Activated CD4-positive, alpha-beta memory T cell treated with anti-CD3 and anti-CD28 coated beads for 36 hours (primary cell): ENCODE measurements at regions not wholly inside any gene's neighbourhood (a gene's known extent, or its start where the extent isn't known, plus 50 kb on each side); places are given as distances from the start of the nearest gene placed in this dataset.

Experiments used
- CTCF ChIA-PET: fragments of 350-600 bp; sonication (Branson Sonifier 250); formaldehyde crosslinking; loops from one replicate; lab custom pipeline; 2021; ENCODE audit warnings: antibody characterized with exemption, inconsistent platforms; lab: Charles Lee
- POLR2A ChIA-PET: fragments of 350-600 bp; sonication (Branson Sonifier 250); formaldehyde crosslinking; loops from one replicate; lab custom pipeline; 2021; ENCODE audit warnings: antibody characterized with exemption; lab: Charles Lee
- DNase-seq: peaks from one replicate; pipeline ENCODE4 v3.0.0-alpha.2; 2020
- H3K27ac Mint-ChIP-seq: one replicate; pipeline ENCODE4 v1.8.0; 2021; ENCODE audit warnings: mixed read lengths
- H3K27me3 Mint-ChIP-seq: one replicate; pipeline ENCODE4 v1.8.0; 2021; ENCODE audit warnings: mixed read lengths
- H3K36me3 Mint-ChIP-seq: one replicate; pipeline ENCODE4 v1.8.0; 2021; ENCODE audit warnings: mixed read lengths
- H3K4me1 Mint-ChIP-seq: one replicate; pipeline ENCODE4 v1.8.0; 2021; ENCODE audit warnings: low read depth, mixed read lengths
- H3K4me3 Mint-ChIP-seq: one replicate; pipeline ENCODE4 v1.8.0; 2021; ENCODE audit warnings: mild to moderate bottlenecking, mixed read lengths
- H3K9me3 Mint-ChIP-seq: one replicate; pipeline ENCODE4 v1.8.0; 2021; ENCODE audit warnings: mixed read lengths
- intact Hi-C: fragments of 100-400 bp; cut with micrococcal nuclease; formaldehyde crosslinking; loops from one replicate; pipeline ENCODE4 v1.15.1; 2023

DNA sequence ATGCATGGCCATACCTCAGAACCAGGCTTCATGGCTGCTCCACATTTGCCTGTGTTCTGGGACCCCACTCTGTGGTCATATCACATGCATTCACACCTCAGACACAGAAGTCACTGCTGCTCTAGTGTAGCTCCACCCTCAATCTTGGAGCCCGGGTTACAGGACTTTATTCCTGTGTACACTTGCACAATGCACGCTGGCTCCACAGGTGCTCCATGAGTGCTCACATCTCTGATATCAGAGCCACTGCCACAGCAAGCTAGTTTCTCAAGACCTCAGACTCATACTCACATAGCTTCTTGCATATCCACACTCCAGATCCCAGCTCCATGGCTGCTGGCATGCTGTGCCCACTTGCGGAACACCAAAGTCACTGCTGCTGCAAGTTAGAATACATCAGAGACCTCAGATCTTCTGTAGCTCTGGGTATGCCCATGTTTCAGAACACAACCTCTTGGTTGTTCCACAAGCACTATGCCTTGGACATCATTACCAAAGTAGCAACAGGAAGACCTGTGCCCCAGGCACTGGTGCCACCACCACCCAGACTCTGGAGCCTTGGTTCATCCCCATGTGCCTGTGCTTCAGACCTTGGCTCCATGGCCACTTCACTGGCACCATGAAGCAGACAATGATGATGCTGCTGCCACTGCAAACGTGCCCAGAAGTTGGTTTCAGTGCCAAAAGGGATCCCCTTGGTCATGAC lies 269.5 kb upstream of the PCDH20 start:
- H3K4me1 Mint-ChIP-seq = no peaks in the 10 kb centered on the region
- DNase-seq = no peak
- ChIA-PET CTCF (no interaction called here), POLR2A (no interaction called here)
- no peaks in the 10 kb centered on the region for H3K27me3 Mint-ChIP-seq
- H3K9me3 Mint-ChIP-seq = peaks cover 18% of the 10 kb centered on the region
- no peak overlapping the region for H3K27ac Mint-ChIP-seq
- H3K36me3 Mint-ChIP-seq = no peaks in the 10 kb centered on the region
- no peak overlapping the region for H3K4me3 Mint-ChIP-seq
- intact Hi-C loops = no loop called here

DNA sequence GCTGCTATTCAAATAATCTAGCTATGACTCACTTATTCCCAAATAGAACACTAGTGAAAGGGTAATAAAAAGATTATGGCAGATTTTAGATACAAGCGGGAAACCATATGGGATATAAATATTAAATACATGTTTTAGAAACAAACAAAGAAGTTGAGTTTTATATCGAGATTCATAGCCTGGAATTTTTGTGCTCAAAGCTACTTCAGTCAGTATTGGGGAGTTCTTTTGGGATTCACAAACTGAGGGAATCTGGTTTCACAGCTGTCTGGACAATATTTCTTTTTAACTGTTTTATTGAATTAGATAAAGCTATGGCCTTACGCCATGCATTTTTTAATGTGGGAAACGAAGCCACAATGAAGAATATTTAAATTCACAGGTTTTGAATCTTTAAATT lies 257.1 kb upstream of the PCDH20 start:
- intact Hi-C loops = no loop called here
- Mint-ChIP-seq H3K4me1 (no peaks in the 10 kb centered on the region), H3K9me3 (no peaks in the 10 kb centered on the region), H3K27me3 (no peaks in the 10 kb centered on the region), H3K4me3 (no peak overlapping the region), H3K36me3 (no peaks in the 10 kb centered on the region), H3K27ac (no peak overlapping the region)
- CTCF ChIA-PET = no interaction called here
- POLR2A ChIA-PET = no interaction called here
- DNase-seq = no peak

DNA sequence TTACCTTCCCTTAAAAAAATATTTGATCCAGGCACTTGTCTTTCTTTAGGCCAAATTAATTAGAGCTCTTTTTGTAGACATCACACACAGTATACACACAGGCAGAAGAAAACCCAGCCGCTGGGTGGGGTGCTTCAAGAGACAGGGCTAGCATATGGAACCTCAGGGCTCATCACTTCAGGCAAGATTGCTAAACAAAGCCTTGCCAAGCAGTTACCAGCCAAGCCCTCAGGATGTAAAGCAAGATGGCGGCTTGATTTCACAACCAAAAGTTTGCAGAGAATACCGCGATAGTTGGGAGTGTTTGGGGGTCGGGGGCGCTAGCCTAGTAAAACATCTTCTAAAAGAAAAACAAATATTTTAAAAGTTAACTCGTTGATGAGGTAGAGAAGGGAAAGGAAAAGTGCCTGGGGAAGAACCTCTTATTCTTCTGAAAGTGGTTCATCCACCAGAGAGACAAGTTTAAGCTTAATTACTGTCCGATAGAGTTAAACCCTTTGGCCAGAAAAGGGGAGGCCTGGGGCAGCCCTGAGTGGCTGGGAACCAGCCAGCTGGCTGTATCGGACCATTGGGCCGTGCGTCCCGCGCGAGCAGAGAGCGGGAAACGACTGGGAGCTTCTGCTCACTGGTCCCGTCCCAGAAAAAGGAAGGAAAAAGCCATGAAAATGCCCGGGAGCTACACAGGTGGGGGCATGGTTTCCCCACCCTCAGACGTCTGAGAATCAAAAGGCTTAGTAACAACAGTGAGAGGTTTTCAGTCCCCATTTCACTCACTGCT lies 254.9 kb upstream of the PCDH20 start:
- Mint-ChIP-seq H3K4me3 (no peak overlapping the region), H3K36me3 (no peaks in the 10 kb centered on the region), H3K9me3 (peaks cover 2% of the 10 kb centered on the region), H3K27me3 (no peaks in the 10 kb centered on the region), H3K27ac (no peak overlapping the region), H3K4me1 (no peaks in the 10 kb centered on the region)
- DNase-seq = no peak
- ChIA-PET POLR2A (no interaction called here), CTCF (no interaction called here)
- intact Hi-C loops = no loop called here

DNA sequence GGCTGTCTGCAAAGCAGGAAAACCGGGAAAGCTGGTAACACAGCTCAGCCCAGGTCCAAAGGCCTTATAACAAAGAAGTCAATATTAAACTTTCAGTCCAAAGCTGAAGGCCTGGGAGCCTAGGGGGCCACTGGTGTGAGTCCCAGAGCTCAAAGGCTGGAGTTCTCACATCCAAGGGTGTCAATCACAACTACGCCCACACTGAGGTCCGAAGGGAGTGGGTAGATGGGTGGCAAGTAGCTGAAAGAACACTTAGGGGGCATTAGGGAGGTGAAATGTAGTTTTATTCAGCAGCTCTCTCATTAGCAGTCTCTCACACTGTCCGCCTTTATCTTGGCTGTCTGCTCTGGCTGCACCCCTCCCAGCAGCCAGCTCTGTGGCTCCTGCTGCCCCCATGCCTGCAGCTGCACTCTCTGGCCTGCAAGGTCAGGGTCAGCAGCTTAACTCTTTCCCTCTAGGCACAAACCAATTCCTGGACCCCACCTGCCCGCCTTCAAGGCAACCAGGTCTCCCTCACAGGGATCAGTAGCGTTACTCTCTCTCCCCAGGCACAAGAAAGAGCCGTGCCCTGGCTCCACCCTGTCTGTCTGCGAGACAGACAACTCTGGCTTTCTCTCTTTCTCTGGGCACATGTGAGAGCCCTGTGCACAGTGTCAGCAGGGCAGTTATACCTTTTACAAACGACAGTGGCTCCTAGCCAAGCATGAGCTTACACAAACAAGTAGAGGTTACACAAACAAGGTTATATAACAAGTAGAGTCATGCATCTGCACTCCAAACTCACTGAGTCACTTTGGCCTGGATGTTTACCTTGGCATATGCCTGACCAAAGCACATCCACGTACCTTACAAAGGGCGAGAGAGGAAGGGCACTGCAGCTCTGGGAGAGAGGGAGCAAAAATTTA lies 249.4 kb upstream of the PCDH20 start:
- POLR2A ChIA-PET = no interaction called here
- Mint-ChIP-seq H3K27me3 (no peaks in the 10 kb centered on the region), H3K4me1 (no peaks in the 10 kb centered on the region), H3K4me3 (no peak overlapping the region), H3K27ac (no peak overlapping the region), H3K36me3 (no peaks in the 10 kb centered on the region), H3K9me3 (peaks cover 9% of the 10 kb centered on the region)
- CTCF ChIA-PET = no interaction called here
- intact Hi-C loops = no loop called here
- DNase-seq = no peak

DNA sequence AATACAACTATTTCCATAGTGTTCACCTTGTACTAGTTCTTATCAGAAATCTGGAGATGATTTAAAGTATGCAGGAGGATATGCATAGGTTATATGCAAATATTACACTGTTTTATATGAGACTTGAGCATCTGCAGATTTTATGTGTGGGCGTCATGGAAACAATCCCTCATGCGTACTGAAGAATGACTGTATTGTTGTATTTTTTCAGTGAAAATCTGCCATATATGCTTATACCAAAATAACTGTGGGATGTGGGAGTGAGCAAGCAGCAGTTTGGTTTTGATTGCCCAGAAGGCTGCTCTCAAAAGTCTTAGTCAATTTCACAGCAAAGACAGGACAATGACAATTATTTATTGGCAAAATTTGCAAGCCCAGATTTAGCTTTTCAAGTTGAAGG lies 238.8 kb upstream of the PCDH20 start:
- H3K27me3 Mint-ChIP-seq = no peaks in the 10 kb centered on the region
- intact Hi-C loops = no loop called here

DNA sequence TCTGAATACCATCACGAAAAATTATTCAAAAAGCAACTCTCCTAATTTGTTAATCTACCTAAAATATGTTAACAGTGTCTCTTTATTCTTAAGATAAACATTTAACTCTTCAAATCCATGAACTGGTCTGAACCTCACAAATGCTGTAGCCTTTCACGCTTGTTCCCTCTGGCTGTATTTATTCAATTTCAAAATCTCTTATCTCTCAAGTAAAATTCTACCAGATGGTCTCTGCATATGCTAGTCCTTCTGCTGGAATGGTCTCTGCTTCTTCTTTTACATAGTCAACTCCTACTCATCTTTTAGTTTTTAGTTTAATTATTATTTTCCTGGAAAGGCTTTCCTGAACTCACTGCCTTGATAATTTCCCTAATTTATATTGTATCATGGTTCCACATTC lies 232.9 kb upstream of the PCDH20 start:
- H3K27ac Mint-ChIP-seq = no peak overlapping the region
- DNase-seq = no peak
- H3K27me3 Mint-ChIP-seq = no peaks in the 10 kb centered on the region
- peaks cover under 1% of the 10 kb centered on the region for H3K9me3 Mint-ChIP-seq
- POLR2A ChIA-PET = no interaction called here
- no peak overlapping the region for H3K4me3 Mint-ChIP-seq
- no peaks in the 10 kb centered on the region for H3K36me3 Mint-ChIP-seq
- CTCF ChIA-PET = no interaction called here
- H3K4me1 Mint-ChIP-seq = no peaks in the 10 kb centered on the region
- intact Hi-C loops = no loop called here

More for the DNA sequence above, 238.8 kb upstream of the PCDH20 start:
- DNase-seq = no peak
- no peaks in the 10 kb centered on the region for H3K4me1 Mint-ChIP-seq
- H3K4me3 Mint-ChIP-seq = no peak overlapping the region
- ChIA-PET CTCF (no interaction called here), POLR2A (no interaction called here)
- peaks cover 15% of the 10 kb centered on the region for H3K9me3 Mint-ChIP-seq
- no peak overlapping the region for H3K27ac Mint-ChIP-seq
- no peaks in the 10 kb centered on the region for H3K36me3 Mint-ChIP-seq

DNA sequence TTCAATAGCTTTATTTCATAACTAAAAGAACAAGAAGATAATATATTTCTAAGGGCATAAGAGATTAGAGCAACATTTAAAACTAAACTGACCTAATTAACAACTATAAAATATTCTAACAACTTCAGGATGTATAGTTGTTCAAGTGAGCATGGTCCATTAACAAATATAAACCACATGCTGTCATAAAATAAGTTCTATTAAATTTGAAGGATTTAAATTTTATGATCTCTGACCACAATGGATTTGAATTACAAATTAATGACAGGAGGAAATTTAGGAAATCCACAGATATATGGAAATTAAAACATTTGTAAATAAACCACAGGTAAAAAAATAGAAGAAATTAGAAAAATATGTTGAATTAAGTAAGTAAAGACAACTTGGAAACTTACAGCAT lies 196.5 kb upstream of the PCDH20 start:
- Mint-ChIP-seq H3K9me3 (peaks cover 2% of the 10 kb centered on the region), H3K4me1 (no peaks in the 10 kb centered on the region)
- CTCF ChIA-PET = no interaction called here

GRCh38 chr13:61608138-61608537 lies 192.5 kb upstream of the PCDH20 start:
- Mint-ChIP-seq H3K4me1 (no peaks in the 10 kb centered on the region), H3K4me3 (no peak overlapping the region), H3K36me3 (no peaks in the 10 kb centered on the region), H3K9me3 (peaks cover 4% of the 10 kb centered on the region), H3K27me3 (no peaks in the 10 kb centered on the region), H3K27ac (no peak overlapping the region)
- CTCF ChIA-PET = no interaction called here
- no peak for DNase-seq
- POLR2A ChIA-PET = no interaction called here
- intact Hi-C loops = no loop called here

More for the DNA sequence above, 196.5 kb upstream of the PCDH20 start:
- H3K36me3 Mint-ChIP-seq = no peaks in the 10 kb centered on the region
- intact Hi-C loops = no loop called here
- no peak for DNase-seq
- POLR2A ChIA-PET = no interaction called here
- no peaks in the 10 kb centered on the region for H3K27me3 Mint-ChIP-seq
- H3K27ac Mint-ChIP-seq = no peak overlapping the region
- no peak overlapping the region for H3K4me3 Mint-ChIP-seq

GRCh38 chr13:61600360-61601033 lies 184.8 kb upstream of the PCDH20 start:
- DNase-seq = no peak
- Mint-ChIP-seq H3K4me3 (no peak overlapping the region), H3K4me1 (no peaks in the 10 kb centered on the region), H3K27me3 (no peaks in the 10 kb centered on the region), H3K27ac (no peak overlapping the region), H3K36me3 (no peaks in the 10 kb centered on the region), H3K9me3 (peaks cover 12% of the 10 kb centered on the region)
- ChIA-PET CTCF (no interaction called here), POLR2A (no interaction called here)
- intact Hi-C loops = no loop called here

DNA sequence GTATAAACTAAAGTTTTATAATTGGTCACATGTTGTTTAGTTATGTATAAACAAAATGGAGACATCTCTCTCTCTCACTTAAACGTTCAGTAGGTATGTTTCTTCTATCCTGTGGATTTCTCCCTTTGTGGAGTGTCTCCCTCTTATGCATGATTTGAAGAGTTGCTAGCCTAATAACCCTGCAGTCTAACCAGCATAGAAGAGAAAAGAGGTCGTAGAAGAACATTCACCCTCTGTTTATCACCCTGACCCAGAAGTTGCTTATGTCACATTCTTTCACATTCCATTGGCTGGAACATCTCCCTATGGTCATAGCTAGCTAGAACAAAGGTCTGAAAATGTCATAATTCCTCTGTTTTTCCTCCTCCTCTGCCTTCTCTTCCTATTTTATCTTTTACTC lies 176.8 kb upstream of the PCDH20 start:
- no peak overlapping the region for H3K4me3 Mint-ChIP-seq
- ChIA-PET CTCF (no interaction called here), POLR2A (no interaction called here)
- intact Hi-C loops = no loop called here
- H3K9me3 Mint-ChIP-seq = no peaks in the 10 kb centered on the region
- no peaks in the 10 kb centered on the region for H3K36me3 Mint-ChIP-seq
- no peaks in the 10 kb centered on the region for H3K4me1 Mint-ChIP-seq
- H3K27ac Mint-ChIP-seq = no peak overlapping the region
- DNase-seq = no peak
- H3K27me3 Mint-ChIP-seq = no peaks in the 10 kb centered on the region

GRCh38 chr13:61575973-61576372 lies 160.3 kb upstream of the PCDH20 start:
- CTCF ChIA-PET = no interaction called here
- intact Hi-C loops = no loop called here
- POLR2A ChIA-PET = no interaction called here
- no peak overlapping the region for H3K4me3 Mint-ChIP-seq
- H3K9me3 Mint-ChIP-seq = peaks cover 7% of the 10 kb centered on the region
- H3K27me3 Mint-ChIP-seq = no peaks in the 10 kb centered on the region
- no peaks in the 10 kb centered on the region for H3K36me3 Mint-ChIP-seq
- no peak overlapping the region for H3K27ac Mint-ChIP-seq
- no peaks in the 10 kb centered on the region for H3K4me1 Mint-ChIP-seq
- no peak for DNase-seq

DNA sequence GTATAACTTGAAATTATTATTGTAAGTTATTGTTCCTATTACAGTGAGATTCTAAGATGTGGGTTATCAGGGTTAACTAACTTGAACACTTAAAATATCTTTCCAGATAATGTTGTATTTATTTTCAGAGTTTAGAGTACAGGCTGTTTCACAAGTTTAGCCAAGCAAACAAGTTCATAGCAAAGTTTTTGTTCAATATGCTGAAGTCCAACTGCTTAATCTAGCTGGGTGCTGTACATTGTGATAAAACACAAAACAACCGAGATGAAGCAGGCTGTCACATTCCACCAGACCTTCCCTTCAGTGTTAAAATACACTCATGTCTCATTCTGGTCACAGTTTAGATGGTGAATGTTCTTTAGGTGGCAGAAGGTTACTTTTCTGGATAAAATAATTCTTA lies 148.0 kb upstream of the PCDH20 start:
- DNase-seq = no peak
- no peaks in the 10 kb centered on the region for H3K27me3 Mint-ChIP-seq
- ChIA-PET CTCF (no interaction called here), POLR2A (no interaction called here)
- no peak overlapping the region for H3K27ac Mint-ChIP-seq
- intact Hi-C loops = no loop called here
- H3K4me3 Mint-ChIP-seq = no peak overlapping the region
- peaks cover 4% of the 10 kb centered on the region for H3K9me3 Mint-ChIP-seq
- no peaks in the 10 kb centered on the region for H3K36me3 Mint-ChIP-seq
- no peaks in the 10 kb centered on the region for H3K4me1 Mint-ChIP-seq
